ENCODE measurements at regions not wholly inside any gene's neighbourhood (a gene's known extent, or its start where the extent isn't known, plus 50 kb on each side); places are given as distances from the start of the nearest gene placed in this dataset.

DNA sequence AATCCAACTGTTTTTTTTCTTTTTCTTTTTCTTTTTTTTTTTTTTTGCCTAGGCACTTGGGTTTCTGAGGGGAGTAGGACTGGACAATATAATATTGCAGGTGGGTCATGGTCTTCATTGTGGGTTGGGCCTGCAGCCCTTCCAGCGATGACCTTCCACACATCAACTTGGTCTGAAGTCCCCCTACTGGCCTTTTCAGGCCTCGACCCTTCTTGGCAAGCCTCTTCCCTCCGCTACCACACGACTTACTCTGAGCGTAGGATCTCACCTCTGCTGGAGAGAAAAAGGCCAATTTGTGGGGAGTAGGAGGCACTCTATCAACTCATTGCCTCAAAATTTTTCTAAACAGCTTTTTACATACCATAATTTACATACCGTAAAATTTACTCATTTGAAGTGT lies 51.1 kb upstream of the GRIK3 start:
- ChIA-PET CTCF (no interaction called here), POLR2A (no interaction called here)

DNA sequence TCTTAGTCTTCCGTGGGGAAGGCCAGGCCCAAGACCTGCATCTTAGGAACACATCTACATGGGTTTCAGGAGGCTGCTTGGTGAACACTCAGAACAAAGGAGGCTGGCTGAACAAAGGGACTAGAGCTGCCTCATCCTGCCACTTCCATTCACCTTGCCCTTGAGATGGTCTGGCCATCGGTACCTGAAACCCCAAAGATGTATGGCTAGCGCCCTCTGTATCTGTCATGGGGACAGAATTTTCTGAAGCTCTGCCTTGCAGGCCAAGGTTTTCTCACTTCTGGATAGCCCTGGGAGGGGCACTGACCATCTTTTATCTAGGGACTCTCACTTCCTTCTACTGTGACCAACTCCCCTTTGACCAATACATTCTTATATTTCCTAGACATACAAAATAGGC lies 55.4 kb upstream of the GRIK3 start:
- POLR2A ChIA-PET, result no interaction called here
- CTCF ChIA-PET, result no interaction called here

DNA sequence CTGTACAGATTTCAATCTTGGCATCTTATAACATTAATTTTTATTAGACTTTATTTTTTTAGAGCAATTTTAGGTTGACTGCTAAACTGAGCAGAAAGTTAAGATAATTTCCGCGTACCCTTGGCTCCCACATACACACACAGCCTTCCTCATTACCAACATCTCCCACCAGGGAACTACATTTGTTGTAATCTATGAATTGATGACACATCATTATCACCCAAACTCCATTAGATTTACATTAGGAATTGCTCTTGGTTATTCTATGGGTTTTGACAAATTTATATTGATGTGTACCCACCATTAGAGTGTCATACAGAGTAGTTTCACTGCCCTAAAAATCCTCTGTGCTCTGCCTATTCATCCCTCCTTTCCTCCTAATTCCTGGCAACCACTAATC lies 56.4 kb upstream of the GRIK3 start:
- ChIA-PET POLR2A (no interaction called here), CTCF (interaction anchor here (0.9 kb wide), 1 partner anchor 9 kb away, joined by 3 read pairs; no protein-coding TSS in a partner anchor)

DNA sequence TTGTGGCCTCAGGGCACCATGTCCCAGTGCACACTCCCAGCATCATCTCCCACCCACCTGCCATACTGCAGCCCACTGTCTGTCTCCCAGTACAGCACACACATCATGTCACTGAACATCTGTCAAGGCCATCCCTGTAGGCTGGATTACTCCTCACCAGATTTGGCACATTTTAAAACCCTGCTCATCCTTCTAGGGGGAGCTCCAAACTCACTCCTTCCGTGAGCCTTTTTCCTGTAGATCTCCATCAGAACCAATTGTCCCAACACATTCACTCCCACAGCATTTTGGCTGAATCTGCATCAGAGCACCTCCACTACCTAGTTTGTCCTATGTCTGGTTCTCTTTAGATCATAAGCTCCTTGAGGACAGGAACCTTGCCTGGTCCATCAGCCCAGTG lies 58.6 kb upstream of the GRIK3 start:
- ChIA-PET POLR2A (no interaction called here), CTCF (no interaction called here)

DNA sequence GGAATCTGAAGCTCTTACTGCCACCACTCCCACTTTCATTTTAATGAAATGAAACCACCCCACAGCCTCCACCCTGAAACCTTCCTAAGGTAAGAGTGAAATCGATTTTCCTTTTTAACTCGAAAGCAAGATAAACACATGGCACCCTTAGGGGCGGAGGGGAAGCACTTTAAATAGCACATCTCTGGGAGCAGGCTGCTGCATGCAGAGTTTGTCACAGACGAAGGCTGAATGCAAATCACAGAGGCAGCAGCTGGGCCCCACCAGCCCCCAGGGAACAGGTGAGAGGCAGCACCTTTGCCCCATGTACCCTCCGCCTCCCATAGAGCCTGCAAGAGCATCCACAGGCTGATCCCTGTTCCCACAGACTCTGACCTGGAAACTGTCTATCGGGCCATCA lies 60.0 kb upstream of the GRIK3 start:
- POLR2A ChIA-PET, result no interaction called here

DNA sequence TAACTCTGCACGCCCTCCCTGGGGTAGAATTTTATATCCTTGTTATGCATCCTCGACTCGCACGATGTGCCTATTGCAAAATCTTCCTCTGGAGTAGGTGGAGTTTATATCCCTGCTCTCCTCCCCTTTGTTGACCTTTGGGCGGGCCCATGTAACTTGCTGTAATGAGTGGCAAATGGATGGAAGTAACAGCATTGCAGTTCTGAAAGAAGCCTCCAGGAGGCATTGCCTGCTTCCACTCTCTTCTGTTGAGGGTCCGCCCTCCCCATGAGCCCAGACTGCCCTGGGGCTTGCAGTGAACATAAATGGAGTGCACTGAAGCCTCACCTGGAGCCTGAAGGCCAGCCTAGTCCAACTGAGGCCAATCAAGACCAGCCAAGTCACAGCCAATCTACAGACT lies 62.2 kb upstream of the GRIK3 start:
- POLR2A ChIA-PET, result no interaction called here
- CTCF ChIA-PET, result no interaction called here

More for the DNA sequence above, 60.0 kb upstream of the GRIK3 start:
- CTCF ChIA-PET, result no interaction called here

DNA sequence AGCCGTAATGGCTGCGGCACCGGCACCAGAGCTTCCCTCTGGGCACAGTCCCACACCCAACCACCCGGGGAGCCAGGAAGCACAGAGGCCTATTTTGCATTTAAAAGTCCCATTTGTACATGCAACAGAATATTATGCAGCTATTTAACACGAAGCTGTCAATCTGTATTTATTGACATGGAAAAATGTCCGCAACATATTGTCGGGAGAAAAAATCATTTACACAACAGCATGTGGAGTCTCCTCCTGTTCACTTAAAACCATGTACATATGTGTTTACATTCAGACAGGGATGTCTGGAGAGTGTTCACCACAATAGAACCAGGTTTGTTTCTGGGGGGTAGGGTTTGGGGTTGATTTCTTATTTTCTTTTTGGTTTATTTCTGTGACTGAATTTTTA lies 63.4 kb upstream of the GRIK3 start:
- ChIA-PET CTCF (no interaction called here), POLR2A (no interaction called here)

DNA sequence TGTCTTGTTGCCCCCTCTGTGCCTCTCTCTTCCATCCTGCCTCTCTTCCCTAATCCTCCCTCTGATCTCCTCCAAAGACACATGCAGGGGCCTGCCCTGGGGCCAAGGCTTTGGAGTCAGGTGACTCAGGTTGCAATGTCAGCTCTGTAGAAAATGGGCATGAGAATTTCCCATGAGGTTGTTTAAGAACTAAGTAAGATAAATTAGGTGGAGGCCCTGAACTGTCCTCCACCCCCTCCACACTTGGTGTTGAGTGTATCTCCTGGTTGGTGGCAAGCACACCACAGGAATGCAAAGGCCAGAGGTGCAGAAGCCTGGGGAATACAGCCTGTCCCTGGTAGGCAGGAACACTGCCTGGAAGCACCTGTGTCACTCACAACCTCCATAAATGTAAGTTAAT lies 63.9 kb upstream of the GRIK3 start:
- CTCF ChIA-PET, result no interaction called here

DNA sequence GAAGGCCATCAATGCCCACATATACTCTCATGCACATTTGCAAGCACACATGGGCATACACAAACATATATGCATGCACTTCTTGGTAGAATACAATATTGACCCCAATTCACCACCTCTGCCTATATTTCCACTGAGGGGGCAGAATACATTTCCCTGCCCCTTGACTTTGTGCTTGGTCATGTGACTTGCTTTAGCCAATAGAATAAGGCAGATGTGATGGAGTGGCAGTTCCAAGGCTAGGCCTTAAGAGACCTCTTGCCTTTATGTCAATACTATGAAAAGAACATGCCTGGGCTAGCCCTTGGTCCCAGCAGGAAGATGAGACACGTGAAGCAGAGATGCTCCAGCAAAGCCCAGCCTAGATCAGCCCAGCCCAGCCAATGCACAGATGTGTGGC lies 66.0 kb upstream of the GRIK3 start:
- CTCF ChIA-PET, result no interaction called here
- POLR2A ChIA-PET, result no interaction called here

More for the DNA sequence above, 63.9 kb upstream of the GRIK3 start:
- POLR2A ChIA-PET, result no interaction called here

DNA sequence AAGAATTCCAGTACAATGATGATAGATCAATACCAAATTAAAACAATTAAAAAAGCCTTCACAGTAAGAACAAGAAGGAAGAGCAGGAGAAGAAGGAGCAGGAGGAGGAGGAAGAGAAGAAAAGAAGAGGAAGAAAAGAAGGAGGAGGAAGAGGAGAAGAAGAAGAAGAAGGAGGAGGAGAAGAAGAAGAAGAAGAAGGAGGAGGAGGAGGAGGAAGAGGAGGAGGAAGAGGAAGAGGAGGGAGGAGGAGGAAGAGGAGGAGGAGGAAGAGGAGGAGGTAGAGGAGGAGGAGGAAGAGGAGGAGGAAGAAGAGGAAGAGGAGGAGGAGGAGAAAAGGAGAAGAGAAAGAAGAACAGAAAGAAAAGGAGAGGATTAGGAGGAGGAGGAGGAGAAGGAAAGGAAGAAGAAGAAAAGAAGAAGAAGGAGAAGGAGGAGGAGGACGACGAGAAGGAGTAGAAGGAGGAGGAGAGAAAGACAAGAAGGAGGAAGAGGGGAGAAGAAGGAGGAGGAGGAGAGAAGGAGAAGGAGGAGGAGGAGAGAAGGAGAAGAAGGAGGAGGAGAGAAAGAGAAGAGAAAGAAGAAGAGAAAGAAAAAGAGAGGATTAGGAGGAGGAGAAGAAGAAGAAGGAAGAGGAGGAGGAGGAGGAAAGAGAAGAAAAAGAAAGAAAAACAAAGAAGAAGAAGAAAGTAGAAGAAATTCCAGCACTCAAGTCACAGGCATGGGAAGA lies 68.5 kb upstream of the GRIK3 start:
- ChIA-PET CTCF (no interaction called here), POLR2A (no interaction called here)

DNA sequence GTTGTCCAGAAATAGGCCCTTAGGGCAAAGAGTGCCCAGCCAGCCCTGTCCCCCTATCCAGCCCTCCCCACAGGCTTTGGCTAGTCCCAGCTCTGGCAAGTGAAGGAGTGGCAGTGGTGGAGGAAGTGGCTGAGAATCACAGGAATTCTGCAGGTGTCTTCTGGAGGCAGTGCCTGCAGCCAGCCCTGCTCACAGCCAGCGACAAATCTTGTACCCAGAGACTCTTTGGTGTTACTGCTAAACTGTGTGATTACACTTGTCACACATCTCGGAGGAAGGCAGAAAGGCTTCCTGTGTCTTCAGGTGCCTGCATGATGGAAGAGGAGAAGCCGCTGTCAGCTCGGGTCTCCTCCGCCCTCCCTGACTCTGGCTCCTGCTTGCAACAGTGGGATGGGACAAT lies 71.6 kb upstream of the GRIK3 start:
- POLR2A ChIA-PET, result no interaction called here
- CTCF ChIA-PET, result no interaction called here

DNA sequence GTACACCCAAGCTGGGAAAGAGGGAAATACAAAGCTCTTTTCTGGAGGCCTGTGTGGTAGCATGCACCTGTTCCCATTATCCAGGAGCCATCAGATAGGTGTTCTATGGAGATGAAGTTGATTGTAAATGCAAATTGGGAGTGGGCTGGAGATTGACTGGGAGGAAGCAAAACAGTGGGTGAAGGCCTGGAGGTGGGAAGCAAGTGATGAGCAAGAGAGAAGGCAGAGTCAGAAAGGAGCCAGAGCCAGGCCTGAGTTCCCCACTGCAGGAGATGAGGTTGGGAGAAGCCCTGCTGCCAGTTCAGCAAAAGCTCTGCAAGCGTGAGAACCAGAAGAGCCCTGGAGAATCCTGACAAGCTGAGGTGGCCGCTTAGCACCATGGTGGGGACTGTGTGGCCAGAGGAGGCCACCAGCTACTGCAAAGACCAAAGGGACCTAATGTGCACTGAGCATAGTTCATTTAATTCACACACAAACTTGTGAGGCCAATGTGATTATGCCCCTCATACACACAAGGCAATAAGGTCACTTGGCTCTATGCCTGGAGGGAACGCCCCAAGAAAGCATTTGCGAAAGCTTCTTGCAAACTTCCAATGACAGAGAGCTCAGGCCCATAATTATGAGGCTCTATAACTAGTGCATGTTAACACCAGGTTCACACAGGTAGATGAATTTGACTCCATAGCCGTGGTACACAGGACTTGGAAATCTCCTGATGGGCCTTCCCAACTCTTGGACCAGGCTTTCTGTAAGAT lies 73.0 kb upstream of the GRIK3 start:
- ChIA-PET CTCF (no interaction called here), POLR2A (no interaction called here)

DNA sequence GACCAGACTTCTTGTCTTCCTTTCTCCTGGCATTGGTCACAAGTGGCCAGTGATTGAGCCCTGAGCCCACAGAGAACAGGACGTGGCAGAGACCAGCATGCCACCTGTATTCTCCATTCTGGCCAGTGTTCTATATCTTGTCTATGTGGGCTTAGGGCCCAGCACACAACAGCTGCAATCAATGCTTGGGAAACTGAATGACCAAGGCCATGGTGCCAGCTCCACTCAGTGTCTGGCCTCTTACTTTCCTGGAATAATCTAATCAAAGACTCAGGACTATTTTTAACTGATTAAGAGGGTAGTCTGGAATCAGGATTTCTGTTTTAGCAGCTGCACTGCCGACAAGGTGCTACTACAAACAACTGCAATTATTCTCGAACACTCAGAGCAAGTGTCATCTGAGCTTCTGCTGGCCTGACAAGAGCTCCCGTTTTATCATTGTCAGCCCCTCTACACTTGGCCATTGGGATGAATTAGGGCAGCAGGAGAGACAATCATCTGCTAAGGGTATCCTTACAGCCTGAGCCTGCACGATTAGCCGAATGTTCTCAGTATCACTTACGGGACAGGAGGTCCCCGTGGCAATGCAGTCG lies 74.4 kb upstream of the GRIK3 start:
- CTCF ChIA-PET, result no interaction called here
- POLR2A ChIA-PET, result no interaction called here

DNA sequence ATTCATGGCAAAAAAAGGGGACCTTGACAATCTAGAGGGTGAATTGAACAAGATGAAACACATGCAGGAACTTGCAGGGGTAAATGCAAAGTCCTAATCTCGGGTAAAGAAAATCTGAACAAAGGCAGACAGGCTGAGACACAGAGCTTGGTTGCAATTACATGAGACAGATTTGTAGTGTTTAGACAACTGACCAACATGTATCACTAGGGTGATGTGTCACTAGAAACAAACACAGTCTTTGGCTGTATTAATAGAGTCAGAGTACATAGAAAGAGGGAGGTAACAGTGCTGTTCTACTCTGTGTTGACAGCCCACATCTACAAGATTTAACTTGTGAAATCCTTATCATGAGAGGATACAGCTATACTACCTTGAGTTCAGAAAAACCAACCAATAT lies 78.1 kb upstream of the GRIK3 start:
- ChIA-PET CTCF (no interaction called here), POLR2A (no interaction called here)

DNA sequence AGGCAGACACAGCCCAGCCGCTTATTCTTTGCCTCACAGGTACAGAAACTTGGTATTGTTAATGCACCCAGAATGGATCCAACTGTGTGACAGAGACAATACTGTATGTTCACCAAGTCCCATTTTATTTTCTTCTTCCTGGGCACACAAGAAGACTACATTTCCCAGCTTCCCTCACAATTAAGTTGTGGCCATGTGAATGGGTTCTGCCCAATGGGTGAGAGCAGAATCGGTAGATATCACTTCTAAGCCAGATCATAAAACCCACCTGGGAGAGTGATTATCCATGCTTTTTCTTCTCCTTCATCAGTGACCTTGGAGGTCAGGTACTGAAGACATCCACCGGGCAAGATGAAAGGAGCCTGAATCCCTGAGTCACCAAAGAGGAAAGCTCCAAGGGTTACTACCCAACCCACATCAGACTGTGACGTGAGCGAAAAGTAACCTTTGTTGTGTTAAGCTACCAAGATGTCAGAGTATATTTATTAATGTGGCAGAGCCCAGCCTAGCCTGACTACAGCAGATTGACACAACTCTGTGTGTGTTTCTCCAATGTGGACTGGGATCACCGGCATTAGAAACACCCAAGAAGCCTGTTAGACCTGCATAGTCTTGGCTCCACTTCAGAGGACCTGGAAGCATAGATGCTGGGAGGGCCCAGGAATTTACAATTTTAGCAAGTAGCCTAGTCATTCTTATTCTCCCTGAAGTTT lies 79.1 kb upstream of the GRIK3 start:
- CTCF ChIA-PET, result no interaction called here
- POLR2A ChIA-PET, result no interaction called here

DNA sequence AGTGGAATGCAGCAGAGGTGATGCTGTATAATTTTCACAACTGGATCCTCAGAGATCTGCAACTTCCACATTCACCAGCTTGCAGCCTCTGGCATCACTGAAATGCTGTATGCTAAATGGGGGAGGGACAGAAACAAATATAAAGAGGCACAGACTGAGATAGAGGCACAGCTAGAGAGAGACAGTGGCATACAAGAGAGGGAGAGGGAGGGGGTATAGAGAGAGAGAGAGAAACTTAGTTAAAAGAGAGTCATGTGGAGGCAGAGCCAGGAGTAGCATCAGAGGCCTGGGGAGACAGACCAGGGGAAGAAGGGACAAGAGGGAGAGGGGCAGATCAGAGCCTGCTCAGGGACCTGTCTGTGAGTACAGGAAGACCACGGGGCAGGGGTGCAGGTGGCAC lies 84.5 kb upstream of the GRIK3 start:
- POLR2A ChIA-PET, result no interaction called here
- CTCF ChIA-PET, result no interaction called here

DNA sequence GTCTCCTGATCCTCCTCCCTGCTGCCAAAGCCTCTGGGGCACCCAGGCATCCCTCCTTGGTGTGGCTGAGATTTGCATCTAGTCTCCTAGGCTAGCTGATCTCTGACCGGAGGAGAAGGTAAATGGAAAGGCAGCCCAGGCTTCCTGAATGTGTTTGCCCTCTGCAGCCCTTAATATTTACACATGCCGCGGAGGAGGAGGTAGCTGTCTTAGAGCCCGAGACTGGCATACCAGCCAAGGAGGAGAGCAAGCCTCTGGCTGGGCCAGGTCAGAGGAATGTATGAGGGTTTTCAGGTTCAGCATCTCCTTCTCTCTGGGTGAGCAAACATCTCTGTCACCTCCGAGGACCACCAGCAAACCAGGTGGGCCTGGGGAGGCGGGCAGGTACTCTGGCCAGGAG lies 86.0 kb upstream of the GRIK3 start:
- POLR2A ChIA-PET, result no interaction called here
- CTCF ChIA-PET, result no interaction called here

DNA sequence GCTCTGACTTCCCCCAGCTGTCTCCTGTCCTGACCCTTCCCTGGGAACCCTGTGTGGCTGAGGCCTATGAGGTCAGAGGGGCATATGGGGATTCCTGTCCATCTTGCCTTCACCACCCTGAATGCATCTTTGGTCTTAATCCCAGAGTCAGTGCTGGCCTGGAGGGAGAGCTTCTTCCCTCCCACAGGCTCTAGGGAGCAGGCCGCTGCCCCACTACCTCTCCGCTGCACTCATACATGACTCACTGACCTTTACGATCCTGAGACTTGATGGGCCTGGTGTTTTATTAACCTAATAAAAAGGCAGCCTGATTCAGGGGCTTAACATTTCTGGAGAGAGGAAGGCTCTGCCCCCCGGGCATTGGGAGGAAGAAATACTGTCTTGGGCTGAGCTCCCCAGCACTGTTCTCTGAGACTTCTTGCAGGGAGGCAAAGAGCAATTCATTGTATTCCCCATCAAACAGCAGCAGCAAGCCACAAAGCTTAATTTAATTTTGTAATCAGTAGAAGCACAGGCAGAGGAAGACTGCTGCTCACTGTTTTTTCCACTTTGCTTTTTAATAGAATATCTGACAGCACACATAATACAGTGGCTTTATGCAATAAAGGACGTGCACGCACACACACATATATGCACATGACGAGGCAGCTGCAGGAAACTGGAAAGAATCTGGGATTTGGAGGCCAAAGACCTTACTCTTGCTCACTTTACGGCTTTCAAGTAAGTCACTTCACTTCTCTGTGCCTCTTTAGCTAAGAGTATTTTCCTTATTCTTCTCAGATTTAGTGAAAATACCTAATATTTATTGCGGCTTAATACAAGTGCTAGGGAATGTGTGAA lies 89.2 kb upstream of the GRIK3 start:
- POLR2A ChIA-PET, result no interaction called here

DNA sequence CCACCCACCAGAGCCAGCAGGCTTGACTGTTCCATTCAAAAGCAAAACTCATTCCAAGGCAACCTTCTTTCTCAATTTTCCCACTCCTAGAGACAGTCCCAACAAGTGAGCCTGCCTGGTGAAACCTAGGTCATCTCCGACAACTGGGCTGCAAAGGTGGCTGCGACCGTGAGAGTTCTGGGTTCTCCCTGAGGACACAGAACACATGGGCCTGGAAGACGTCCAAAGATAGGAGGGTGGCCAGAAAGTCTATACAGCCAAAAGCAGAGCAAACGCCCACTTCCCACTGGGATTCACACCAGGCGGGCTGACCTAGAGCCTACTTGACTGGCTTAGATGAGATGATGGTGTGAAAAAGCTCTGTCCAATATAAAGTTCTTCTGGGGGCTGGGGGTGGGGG lies 90.2 kb upstream of the GRIK3 start:
- CTCF ChIA-PET, result no interaction called here

More for the DNA sequence above, 89.2 kb upstream of the GRIK3 start:
- CTCF ChIA-PET, result no interaction called here

DNA sequence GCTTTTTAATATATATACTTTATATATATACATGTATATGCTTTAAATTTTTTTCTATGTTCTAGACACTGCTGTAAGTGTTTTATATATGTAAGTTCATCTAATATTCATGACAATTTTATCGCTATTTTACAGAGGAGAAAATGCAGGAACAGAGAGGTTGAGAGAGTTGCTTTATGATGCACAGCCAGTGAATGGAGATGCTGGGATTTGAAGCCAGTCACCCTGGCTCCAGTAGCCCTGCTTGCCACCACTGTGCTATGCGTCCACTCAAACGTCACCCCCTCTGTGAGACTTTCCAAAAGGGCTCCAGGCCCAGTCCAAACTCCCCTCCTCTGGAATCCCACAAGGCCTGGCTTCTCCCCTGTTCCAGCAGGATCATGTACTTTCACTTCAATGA lies 91.0 kb upstream of the GRIK3 start:
- CTCF ChIA-PET, result no interaction called here
- POLR2A ChIA-PET, result no interaction called here

More for the DNA sequence above, 90.2 kb upstream of the GRIK3 start:
- POLR2A ChIA-PET, result interaction anchor here (0.7 kb wide), 1 partner anchor 137 kb away, joined by 3 read pairs; no protein-coding TSS in a partner anchor
